Tibial nerve (tissue), 4 donors: ENCODE measurements at regions not wholly inside any gene's neighbourhood (a gene's known extent, or its start where the extent isn't known, plus 50 kb on each side); places are given as distances from the start of the nearest gene placed in this dataset.
"Not testable (repeated sequence)": the region's sequence is repeated elsewhere in the genome, so short reads cannot be mapped to it uniquely, and the experiment has no call there.

ENCODE experiments used
- DNase-seq, 2 donors: peaks; one replicate each; pipeline ENCODE4 v3.0.0-alpha.2; 2019; ENCODE audit warnings: low spot score in 2 of 2
- H3K27ac ChIP-seq, 4 donors: fragments of 200-600 bp; sonication (generic) in 3 of 4; one replicate each; pipeline ENCODE4 v1.5.1; 2017 to 2019; ENCODE audit warnings: mild to moderate bottlenecking in 1 of 4
- H3K27me3 ChIP-seq, 2 donors: fragments of 200-600 bp; sonication (generic) in 1 of 2; one replicate each; pipeline versions ENCODE4 v1.5.1 to v1.6.0; 2017 to 2019
- H3K36me3 ChIP-seq, 3 donors: fragments of 200-600 bp; sonication (generic); one replicate each; pipeline ENCODE4 v1.5.1; 2018 to 2019
- H3K4me1 ChIP-seq, 4 donors: fragments of 200-600 bp; sonication (generic) in 3 of 4; one replicate each; pipeline ENCODE4 v1.5.1; 2017 to 2019
- H3K4me3 ChIP-seq, 4 donors: fragments of 200-600 bp; sonication (generic) in 3 of 4; one replicate each; pipeline ENCODE4 v1.5.1; 2017 to 2019; ENCODE audit warnings: mild to moderate bottlenecking in 1 of 4, moderate library complexity in 1 of 4
- H3K9me3 ChIP-seq, 4 donors: fragments of 200-600 bp; sonication (generic) in 3 of 4; one replicate each; pipeline ENCODE4 v1.5.1; 2017 to 2019
- CTCF ChIP-seq, 5 experiments: fragments of 200-600 bp in 3 of 5; fragments of 450-650 bp in 2 of 5; sonication (generic) in 3 of 5; IDR thresholded peaks; one replicate each; pipeline ENCODE4 v1.5.1; 2016 to 2019; ENCODE audit warnings: antibody characterized with exemption in 5 of 5, mild to moderate bottlenecking in 3 of 5, moderate library complexity in 2 of 5
- EP300 ChIP-seq, 2 donors: sonication (generic); formaldehyde crosslinking; IDR thresholded peaks; one replicate each; pipeline ENCODE4 v1.6.1; 2017; ENCODE audit warnings: antibody characterized with exemption in 2 of 2, mild to moderate bottlenecking in 1 of 2
- POLR2A ChIP-seq, 2 donors: fragments of 450-650 bp; IDR thresholded peaks; one replicate each; pipeline ENCODE4 v1.6.1; 2017; ENCODE audit warnings: antibody characterized with exemption in 2 of 2, mild to moderate bottlenecking in 2 of 2, moderate library complexity in 2 of 2
- WGBS, 2 donors: methylation state at CpG; one replicate each; pipeline ENCODE4 v1.1.5; 2018; 5-methylcytosine and 5-hydroxymethylcytosine counted together

- Histone ChIP-seq H3K4me1 (no peaks in the 10 kb centered on the region), H3K27me3 (no peaks in the 10 kb centered on the region), H3K36me3 (no peaks in the 10 kb centered on the region), H3K4me3 (no peak overlapping the region), H3K9me3 (peaks cover 0 to 8% (median 0%) of the 10 kb centered on the region in 4 donors), H3K27ac (no peak overlapping the region)
- 78 to 88% methylated on average over 6 of the region's 6 CpGs for WGBS, 2 donors
- DNase-seq, result no peak
- TF ChIP-seq POLR2A (IDR thresholded peaks at IDR 0.05) (no peak), CTCF (IDR thresholded peaks at IDR 0.05) (no peak), EP300 (IDR thresholded peaks at IDR 0.05) (no peak)
Observed at GRCh38 chr7:115208710-115209560, 287.0 kb downstream of the MDFIC start.

- WGBS, 2 donors, result 86 to 100% methylated on average over 2 of the region's 2 CpGs
- H3K27ac ChIP-seq, result not testable (repeated sequence)
Observed at GRCh38 chr7:115206374-115206773, 284.5 kb downstream of the MDFIC start.

DNA sequence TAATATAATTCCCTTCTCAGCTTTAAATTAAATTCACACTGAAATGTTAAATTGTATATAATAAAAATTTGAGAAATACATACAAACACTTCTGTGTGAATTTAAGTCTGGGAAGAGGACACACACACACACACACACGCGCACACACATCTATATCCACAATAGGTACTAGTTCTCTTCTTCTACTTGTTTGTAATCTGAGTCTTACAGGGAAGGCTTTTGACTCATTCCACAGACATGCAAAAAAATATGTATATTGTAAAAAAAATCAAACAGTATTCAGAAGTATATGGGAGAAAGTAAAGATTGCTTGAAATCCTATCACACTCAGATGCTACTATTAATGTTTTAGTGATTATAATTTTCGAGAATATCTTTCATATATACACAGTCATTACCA lies 276.2 kb downstream of the MDFIC start:
- no peak overlapping the region for H3K4me3 ChIP-seq
- no peaks in the 10 kb centered on the region for H3K9me3 ChIP-seq
- no peaks in the 10 kb centered on the region for H3K4me1 ChIP-seq
- 91 to 96% methylated on average over 3 of the region's 3 CpGs for WGBS, 2 donors
- H3K27me3 ChIP-seq, result no peaks in the 10 kb centered on the region
- no peak overlapping the region for H3K27ac ChIP-seq
- DNase-seq, result no peak
- H3K36me3 ChIP-seq, result no peaks in the 10 kb centered on the region
- TF ChIP-seq CTCF (IDR thresholded peaks at IDR 0.05), result no peak
- TF ChIP-seq EP300 (IDR thresholded peaks at IDR 0.05), result no peak
- TF ChIP-seq POLR2A (IDR thresholded peaks at IDR 0.05), result no peak

More at GRCh38 chr7:115206374-115206773, 284.5 kb downstream of the MDFIC start:
- not testable (repeated sequence) for DNase-seq, H3K4me1 ChIP-seq, H3K9me3 ChIP-seq, H3K4me3 ChIP-seq, H3K27me3 ChIP-seq, H3K36me3 ChIP-seq

DNA sequence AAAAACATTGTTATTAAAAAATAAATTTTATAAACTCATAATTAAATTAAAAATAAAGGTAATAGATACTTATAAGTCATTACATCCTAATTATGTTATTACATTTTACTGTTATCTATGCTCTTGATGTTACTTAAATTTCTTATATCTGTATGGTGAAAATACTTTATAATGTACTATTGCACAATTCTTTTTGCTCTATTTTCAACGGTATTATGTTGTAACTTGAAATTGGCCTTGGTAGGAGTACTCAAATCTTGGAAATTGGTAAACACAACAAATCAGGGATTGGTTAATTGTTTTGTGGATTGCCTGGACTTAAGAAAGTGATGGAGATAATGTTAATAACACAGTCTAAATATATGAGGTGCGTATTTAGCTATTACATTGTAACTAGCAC lies 273.3 kb downstream of the MDFIC start:
- WGBS, 2 donors, result 89 to 91% methylated on average over 2 of the region's 2 CpGs
- Histone ChIP-seq H3K4me3 (no peak overlapping the region), H3K27me3 (no peaks in the 10 kb centered on the region)

GRCh38 chr7:115191526-115191925 lies 269.6 kb downstream of the MDFIC start:
- no peaks in the 10 kb centered on the region for H3K9me3 ChIP-seq
- TF ChIP-seq CTCF (IDR thresholded peaks at IDR 0.05), result no peak
- no peak for TF ChIP-seq EP300 (IDR thresholded peaks at IDR 0.05)
- TF ChIP-seq POLR2A (IDR thresholded peaks at IDR 0.05), result no peak
- DNase-seq, result no peak
- 49 to 57% methylated on average over 2 of the region's 2 CpGs for WGBS, 2 donors
- no peaks in the 10 kb centered on the region for H3K36me3 ChIP-seq
- H3K27me3 ChIP-seq, result no peaks in the 10 kb centered on the region
- no peak overlapping the region for H3K4me3 ChIP-seq
- no peak overlapping the region for H3K27ac ChIP-seq
- no peaks in the 10 kb centered on the region for H3K4me1 ChIP-seq

More for the DNA sequence above, 273.3 kb downstream of the MDFIC start:
- Histone ChIP-seq H3K4me1 (no peaks in the 10 kb centered on the region), H3K27ac (no peak overlapping the region), H3K9me3 (no peaks in the 10 kb centered on the region), H3K36me3 (no peaks in the 10 kb centered on the region)
- DNase-seq, result no peak
- TF ChIP-seq POLR2A (IDR thresholded peaks at IDR 0.05), result no peak
- no peak for TF ChIP-seq CTCF (IDR thresholded peaks at IDR 0.05)
- no peak for TF ChIP-seq EP300 (IDR thresholded peaks at IDR 0.05)
